ENCODE measurements at regions not wholly inside any gene's neighbourhood (a gene's known extent, or its start where the extent isn't known, plus 50 kb on each side); places are given as distances from the start of the nearest gene placed in this dataset.

- TF ChIP-seq FOXM1 (IDR thresholded peaks at IDR 0.05; ENCODE audit: borderline replicate concordance, low read depth) = no peak
- TF ChIP-seq USF1 (IDR thresholded peaks at IDR 0.05) = no peak
These were observed 96.3 kb upstream of the ARMC3 start for GRCh38 chr10:22831586-22831985.
